Transverse colon (tissue), 4 donors: ENCODE measurements at regions not wholly inside any gene's neighbourhood (a gene's known extent, or its start where the extent isn't known, plus 50 kb on each side); places are given as distances from the start of the nearest gene placed in this dataset.

ENCODE experiments used
- POLR2A ChIP-seq: fragments of 450-650 bp; IDR thresholded peaks from one replicate; pipeline ENCODE4 v1.6.1; 2016; ENCODE audit warnings: antibody characterized with exemption, mild to moderate bottlenecking, moderate library complexity
- POLR2AphosphoS5 ChIP-seq, 3 donors: sonication (generic); formaldehyde crosslinking; IDR thresholded peaks; one replicate each; pipeline ENCODE4 v1.6.1; 2016; ENCODE audit warnings: antibody characterized with exemption in 3 of 3
- TF ChIP-seq, protein P1 (sequence below), 5 experiments: fragments of 200-600 bp in 3 of 5; fragments of 450-650 bp in 2 of 5; sonication (generic) in 3 of 5; IDR thresholded peaks; 1 replicate in 2 of 5; 2 replicates in 3 of 5; pipeline ENCODE4 v1.5.1; 2016 to 2017; ENCODE audit warnings: antibody characterized with exemption in 5 of 5, inconsistent platforms in 3 of 5, mild to moderate bottlenecking in 2 of 5, moderate library complexity in 1 of 5

DNA sequence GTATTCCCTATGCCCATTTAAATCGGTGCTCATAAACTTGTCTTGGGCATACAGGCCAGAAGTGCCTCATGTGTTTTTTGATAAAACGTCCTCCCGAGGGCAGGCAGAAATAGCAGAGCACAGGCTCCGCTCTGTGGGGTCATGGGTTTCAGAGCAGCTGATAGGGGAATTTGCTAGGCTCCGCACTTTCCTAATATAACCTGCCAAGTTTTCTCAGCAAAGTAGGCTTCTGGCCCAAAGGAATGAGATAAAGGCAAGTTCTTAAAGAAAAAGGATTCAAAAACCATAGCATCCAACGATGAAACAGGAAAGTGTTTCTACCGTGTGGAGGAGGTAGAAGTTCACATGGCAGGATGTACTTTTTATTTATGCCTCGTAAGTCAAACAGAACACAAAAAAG, 69.8 kb upstream of the RALGAPA2 start:
- TF ChIP-seq POLR2A (no peak), POLR2AphosphoS5 (IDR thresholded peaks at IDR 0.05) (no peak)
- TF ChIP-seq, protein P1, sequence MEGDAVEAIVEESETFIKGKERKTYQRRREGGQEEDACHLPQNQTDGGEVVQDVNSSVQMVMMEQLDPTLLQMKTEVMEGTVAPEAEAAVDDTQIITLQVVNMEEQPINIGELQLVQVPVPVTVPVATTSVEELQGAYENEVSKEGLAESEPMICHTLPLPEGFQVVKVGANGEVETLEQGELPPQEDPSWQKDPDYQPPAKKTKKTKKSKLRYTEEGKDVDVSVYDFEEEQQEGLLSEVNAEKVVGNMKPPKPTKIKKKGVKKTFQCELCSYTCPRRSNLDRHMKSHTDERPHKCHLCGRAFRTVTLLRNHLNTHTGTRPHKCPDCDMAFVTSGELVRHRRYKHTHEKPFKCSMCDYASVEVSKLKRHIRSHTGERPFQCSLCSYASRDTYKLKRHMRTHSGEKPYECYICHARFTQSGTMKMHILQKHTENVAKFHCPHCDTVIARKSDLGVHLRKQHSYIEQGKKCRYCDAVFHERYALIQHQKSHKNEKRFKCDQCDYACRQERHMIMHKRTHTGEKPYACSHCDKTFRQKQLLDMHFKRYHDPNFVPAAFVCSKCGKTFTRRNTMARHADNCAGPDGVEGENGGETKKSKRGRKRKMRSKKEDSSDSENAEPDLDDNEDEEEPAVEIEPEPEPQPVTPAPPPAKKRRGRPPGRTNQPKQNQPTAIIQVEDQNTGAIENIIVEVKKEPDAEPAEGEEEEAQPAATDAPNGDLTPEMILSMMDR (IDR thresholded peaks at IDR 0.05), result no peak
